Endothelial cell (in vitro differentiated cells): ENCODE measurements at regions not wholly inside any gene's neighbourhood (a gene's known extent, or its start where the extent isn't known, plus 50 kb on each side); places are given as distances from the start of the nearest gene placed in this dataset.

ENCODE experiments used
- DNase-seq: peaks from one replicate; pipeline ENCODE4 v3.0.0; 2021; ENCODE audit warnings: low spot score
- H3K27ac Mint-ChIP-seq: one replicate; pipeline ENCODE4 v1.8.0; 2021; ENCODE audit warnings: mixed read lengths, inconsistent platforms; ENCODE audit not compliant: unreplicated experiment
- H3K27me3 Mint-ChIP-seq: one replicate; pipeline ENCODE4 v1.8.0; 2021; ENCODE audit warnings: mild to moderate bottlenecking, moderate library complexity, mixed read lengths, inconsistent platforms; ENCODE audit not compliant: unreplicated experiment
- H3K36me3 Mint-ChIP-seq: one replicate; pipeline ENCODE4 v1.8.0; 2021; ENCODE audit warnings: mild to moderate bottlenecking, low read depth, mixed read lengths, inconsistent platforms; ENCODE audit not compliant: unreplicated experiment
- H3K4me1 Mint-ChIP-seq: one replicate; pipeline ENCODE4 v1.8.0; 2021; ENCODE audit warnings: mild to moderate bottlenecking, mixed read lengths, inconsistent platforms; ENCODE audit not compliant: unreplicated experiment
- H3K4me3 Mint-ChIP-seq: one replicate; pipeline ENCODE4 v1.8.0; 2021; ENCODE audit warnings: mild to moderate bottlenecking, mixed read lengths, inconsistent platforms; ENCODE audit not compliant: unreplicated experiment
- H3K9me3 Mint-ChIP-seq: one replicate; pipeline ENCODE4 v1.8.0; 2021; ENCODE audit warnings: mixed read lengths, inconsistent platforms; ENCODE audit not compliant: unreplicated experiment
- CTCF ChIP-seq: fragments of 200-600 bp; sonication (generic); IDR thresholded peaks from one replicate; pipeline ENCODE4 v1.5.0; 2021; ENCODE audit warnings: antibody characterized with exemption; ENCODE audit not compliant: unreplicated experiment

GRCh38 chr7:116316838-116317628 is 106.7 kb downstream of the TES start:
- Mint-ChIP-seq H3K9me3 (no peaks in the 10 kb centered on the region), H3K27ac (no peak overlapping the region), H3K27me3 (no peaks in the 10 kb centered on the region), H3K4me3 (no peak overlapping the region), H3K4me1 (no peaks in the 10 kb centered on the region), H3K36me3 (no peaks in the 10 kb centered on the region)
- DNase-seq, result no peak
- TF ChIP-seq CTCF, result no peak

GRCh38 chr7:116317907-116318306 is 107.6 kb downstream of the TES start:
- Mint-ChIP-seq H3K9me3 (no peaks in the 10 kb centered on the region), H3K4me1 (no peaks in the 10 kb centered on the region), H3K4me3 (no peak overlapping the region), H3K27ac (no peak overlapping the region), H3K27me3 (peaks cover 1% of the 10 kb centered on the region), H3K36me3 (no peaks in the 10 kb centered on the region)
- no peak for DNase-seq
- TF ChIP-seq CTCF, result no peak

GRCh38 chr7:116322541-116322940 is 112.2 kb downstream of the TES start:
- H3K27me3 Mint-ChIP-seq, result peaks cover 5% of the 10 kb centered on the region
- H3K4me1 Mint-ChIP-seq, result peaks cover 7% of the 10 kb centered on the region
- DNase-seq, result no peak
- H3K9me3 Mint-ChIP-seq, result no peaks in the 10 kb centered on the region
- H3K27ac Mint-ChIP-seq, result no peak overlapping the region
- no peaks in the 10 kb centered on the region for H3K36me3 Mint-ChIP-seq
- H3K4me3 Mint-ChIP-seq, result no peak overlapping the region
- TF ChIP-seq CTCF, result no peak

GRCh38 chr7:116324582-116324981 is 114.2 kb downstream of the TES start:
- Mint-ChIP-seq H3K9me3 (no peaks in the 10 kb centered on the region), H3K4me3 (no peak overlapping the region), H3K4me1 (peaks cover 7% of the 10 kb centered on the region), H3K36me3 (no peaks in the 10 kb centered on the region), H3K27me3 (peaks cover 5% of the 10 kb centered on the region), H3K27ac (no peak overlapping the region)
- no peak for TF ChIP-seq CTCF
- no peak for DNase-seq

GRCh38 chr7:116325517-116325916 is 115.2 kb downstream of the TES start:
- no peak overlapping the region for H3K4me3 Mint-ChIP-seq
- no peak for DNase-seq
- no peak for TF ChIP-seq CTCF
- peaks cover 5% of the 10 kb centered on the region for H3K27me3 Mint-ChIP-seq
- no peak overlapping the region for H3K27ac Mint-ChIP-seq
- no peaks in the 10 kb centered on the region for H3K36me3 Mint-ChIP-seq
- peaks cover 7% of the 10 kb centered on the region for H3K4me1 Mint-ChIP-seq
- H3K9me3 Mint-ChIP-seq, result no peaks in the 10 kb centered on the region
